ENCODE measurements at regions not wholly inside any gene's neighbourhood (a gene's known extent, or its start where the extent isn't known, plus 50 kb on each side); places are given as distances from the start of the nearest gene placed in this dataset.

DNA sequence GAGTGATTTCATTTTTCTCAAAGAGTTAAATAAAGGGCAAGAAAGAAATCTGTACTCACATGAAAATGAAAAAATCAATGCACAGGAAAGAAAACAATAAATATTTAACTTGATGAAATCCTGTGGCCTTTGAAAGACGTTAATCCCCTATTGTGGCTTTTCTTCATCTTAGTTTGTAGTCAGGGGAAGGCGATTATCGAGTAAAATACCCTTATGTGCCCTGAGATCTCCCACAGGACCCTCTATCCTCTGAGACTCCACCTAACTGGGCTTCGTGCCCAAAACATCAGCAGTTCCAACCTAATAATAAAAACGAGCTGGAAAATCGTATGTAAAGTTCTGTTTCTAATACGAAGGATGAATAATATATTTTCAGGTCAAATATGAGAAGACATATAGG is 208.2 kb upstream of the ZC3H12C start:
- no peak overlapping the region for H3K4me3 ChIP-seq (ENCODE audit: low read depth, low read length)
- no peak for TF ChIP-seq CTCF (IDR thresholded peaks at IDR 0.05; ENCODE audit: low read depth, low read length, missing control alignments)
- DNase-seq (ENCODE audit: low read depth) = no peak

- DNase-seq (ENCODE audit: low read depth) = no peak
- TF ChIP-seq CTCF (IDR thresholded peaks at IDR 0.05; ENCODE audit: low read depth, low read length, missing control alignments) = no peak
- no peak overlapping the region for H3K4me3 ChIP-seq (ENCODE audit: low read depth, low read length)
These were observed 200.8 kb upstream of the ZC3H12C start for GRCh38 chr11:109892321-109892794.

DNA sequence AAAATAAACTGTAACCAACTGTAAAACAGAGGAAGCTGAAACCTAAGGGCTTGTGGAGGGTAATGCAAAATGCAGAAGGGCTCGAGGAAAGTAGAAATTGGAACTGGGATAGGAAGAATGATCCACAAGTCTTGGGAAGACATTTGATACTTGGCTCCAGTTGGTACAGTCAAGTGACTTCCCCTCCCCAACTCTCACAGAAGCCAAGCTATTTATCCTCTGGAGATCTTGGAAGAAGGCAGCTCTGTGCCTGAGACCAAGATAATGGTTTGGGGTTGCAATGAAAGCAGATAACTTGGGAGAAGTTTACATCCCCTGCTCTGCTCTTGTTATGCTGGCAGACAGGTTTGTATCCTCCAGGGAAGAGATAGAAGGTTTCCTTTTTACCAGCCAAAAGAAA is 198.9 kb upstream of the ZC3H12C start:
- no peak for DNase-seq (ENCODE audit: low read depth)
- no peak overlapping the region for H3K4me3 ChIP-seq (ENCODE audit: low read depth, low read length)
- TF ChIP-seq CTCF (IDR thresholded peaks at IDR 0.05; ENCODE audit: low read depth, low read length, missing control alignments) = no peak

DNA sequence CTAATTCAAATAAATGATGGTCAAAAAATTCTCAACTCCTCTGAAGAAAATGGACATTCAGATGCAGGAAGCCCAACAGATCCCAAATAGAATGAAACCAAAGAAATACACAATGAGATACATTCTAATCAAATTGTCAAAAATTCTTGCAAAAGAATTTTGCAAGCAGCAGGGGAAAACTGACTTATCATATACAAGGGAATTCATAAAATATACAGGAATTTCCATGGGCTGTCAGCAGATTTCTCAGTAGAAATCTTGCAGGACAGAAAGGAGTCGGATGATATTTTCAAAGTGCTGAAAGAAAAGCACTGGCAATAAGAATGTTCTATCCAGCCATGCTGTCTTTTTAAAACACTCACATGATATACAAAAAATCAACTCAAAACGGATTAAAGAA is 194.6 kb upstream of the ZC3H12C start:
- H3K4me3 ChIP-seq (ENCODE audit: low read depth, low read length) = no peak overlapping the region
- no peak for TF ChIP-seq CTCF (IDR thresholded peaks at IDR 0.05; ENCODE audit: low read depth, low read length, missing control alignments)
- DNase-seq (ENCODE audit: low read depth) = no peak

- TF ChIP-seq CTCF (IDR thresholded peaks at IDR 0.05; ENCODE audit: low read depth, low read length, missing control alignments) = no peak
- DNase-seq (ENCODE audit: low read depth) = no peak
- H3K4me3 ChIP-seq (ENCODE audit: low read depth, low read length) = no peak overlapping the region
These were observed 190.3 kb upstream of the ZC3H12C start for GRCh38 chr11:109902764-109903433.

DNA sequence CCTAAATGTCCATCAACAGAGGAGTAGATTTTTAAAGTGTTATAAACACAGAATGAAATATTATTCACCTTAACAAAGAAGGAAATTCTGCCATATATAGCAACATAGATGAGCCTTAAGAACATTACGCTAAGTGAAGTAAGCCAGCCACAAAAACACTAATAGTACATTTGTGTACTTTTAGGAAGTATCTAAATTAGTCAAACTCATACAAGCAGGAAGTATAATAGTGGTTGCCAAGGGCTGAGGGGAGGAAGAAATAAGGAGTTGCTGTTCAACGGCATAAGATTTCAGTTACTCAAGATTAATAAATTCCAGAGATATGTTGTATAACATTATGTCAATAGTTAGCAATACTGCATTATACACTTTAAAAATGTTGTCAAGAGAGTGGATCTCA is 181.7 kb upstream of the ZC3H12C start:
- H3K4me3 ChIP-seq (ENCODE audit: low read depth, low read length) = no peak overlapping the region
- TF ChIP-seq CTCF (IDR thresholded peaks at IDR 0.05; ENCODE audit: low read depth, low read length, missing control alignments) = no peak
- DNase-seq (ENCODE audit: low read depth) = no peak

DNA sequence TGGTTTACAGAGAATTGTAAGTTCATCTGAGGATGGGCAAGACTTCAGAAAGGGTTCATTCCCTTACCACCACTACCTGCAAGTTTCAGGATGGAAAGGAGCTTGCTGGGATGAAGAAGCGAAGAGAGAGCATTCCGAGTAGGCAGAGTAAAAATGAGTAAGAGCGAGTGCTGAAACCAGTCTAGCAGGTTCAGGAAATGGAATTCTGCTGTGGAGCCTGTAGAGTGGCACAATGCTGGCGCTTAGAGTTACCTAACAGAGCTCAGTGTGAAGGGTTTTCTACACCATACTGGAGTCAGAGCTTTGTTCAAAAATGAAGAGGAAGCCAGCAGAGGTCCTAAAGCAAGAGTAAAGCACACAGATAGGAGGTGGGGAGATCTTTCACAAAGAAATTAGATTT is 179.2 kb upstream of the ZC3H12C start:
- no peak for TF ChIP-seq CTCF (IDR thresholded peaks at IDR 0.05; ENCODE audit: low read depth, low read length, missing control alignments)
- H3K4me3 ChIP-seq (ENCODE audit: low read depth, low read length) = no peak overlapping the region
- no peak for DNase-seq (ENCODE audit: low read depth)

Data from GM12864 (cell line).